ENCODE measurements at regions not wholly inside any gene's neighbourhood (a gene's known extent, or its start where the extent isn't known, plus 50 kb on each side); places are given as distances from the start of the nearest gene placed in this dataset.

GRCh38 chr2:144920755-144921530 lies 401.0 kb upstream of the ZEB2 start:
- no peak for TF ChIP-seq CTCF (IDR thresholded peaks at IDR 0.05; ENCODE audit: insufficient read depth, low read depth, low read length)
- no peak for TF ChIP-seq EZH2 (IDR thresholded peaks at IDR 0.05; ENCODE audit: insufficient read depth, low read length)

Data from astrocyte (in vitro differentiated cells and primary cell).